LNCaP clone FGC (cell line): ENCODE measurements at regions not wholly inside any gene's neighbourhood (a gene's known extent, or its start where the extent isn't known, plus 50 kb on each side); places are given as distances from the start of the nearest gene placed in this dataset.
A peak's percentile ranks its signal among the peaks of the same experiment; 100 is the strongest.

ENCODE experiments used
- DNase-seq: peaks from one replicate; pipeline ENCODE4 v3.0.0-alpha.2; 2011; ENCODE audit warnings: low read depth
- H3K4me3 ChIP-seq: 2 replicates; pipeline ENCODE4 v1.5.1; 2011; ENCODE audit warnings: mild to moderate bottlenecking, low read depth, low read length, control low read depth
- CTCF ChIP-seq: IDR thresholded peaks from 2 replicates; pipeline ENCODE4 v1.5.1; 2012; ENCODE audit warnings: mild to moderate bottlenecking; ENCODE audit not compliant: control insufficient read depth, insufficient read depth; ENCODE audit errors: extremely low read depth

- no peak overlapping the region for H3K4me3 ChIP-seq
- no peak for TF ChIP-seq CTCF
- DNase-seq: peak; percentile 15
Measured at GRCh38 chr2:30030361-30030760, 109.0 kb upstream of the ALK start.

GRCh38 chr2:30031184-30031583 is 109.8 kb upstream of the ALK start:
- TF ChIP-seq CTCF: no peak
- no peak for DNase-seq

GRCh38 chr2:30034052-30034775 is 112.6 kb upstream of the YPEL5 start:
- DNase-seq: no peak
- TF ChIP-seq CTCF: no peak
- H3K4me3 ChIP-seq: no peak overlapping the region

More at GRCh38 chr2:30031184-30031583, 109.8 kb upstream of the ALK start:
- no peak overlapping the region for H3K4me3 ChIP-seq

GRCh38 chr2:30037016-30037415 is 109.8 kb upstream of the YPEL5 start:
- TF ChIP-seq CTCF: no peak
- DNase-seq: no peak
- H3K4me3 ChIP-seq: no peak overlapping the region

- no peak for TF ChIP-seq CTCF
- no peak for DNase-seq
- H3K4me3 ChIP-seq: no peak overlapping the region
Measured at GRCh38 chr2:30038419-30038818, 108.4 kb upstream of the YPEL5 start.

GRCh38 chr2:30039101-30039500 is 107.7 kb upstream of the YPEL5 start:
- no peak for DNase-seq
- TF ChIP-seq CTCF: no peak
- no peak overlapping the region for H3K4me3 ChIP-seq

- no peak overlapping the region for H3K4me3 ChIP-seq
- DNase-seq: no peak
- no peak for TF ChIP-seq CTCF
Measured at GRCh38 chr2:30040147-30040546, 106.7 kb upstream of the YPEL5 start.
